Activated CD4-positive, alpha-beta T cell treated with anti-CD3 and anti-CD28 coated beads for 1 hour (primary cell): ENCODE measurements at regions not wholly inside any gene's neighbourhood (a gene's known extent, or its start where the extent isn't known, plus 50 kb on each side); places are given as distances from the start of the nearest gene placed in this dataset.
"Not testable (repeated sequence)": the region's sequence is repeated elsewhere in the genome, so short reads cannot be mapped to it uniquely, and the experiment has no call there.

Experiments
- DNase-seq: peaks from one replicate; pipeline ENCODE4 v3.0.0-alpha.2; 2020

- no peak for DNase-seq
Observed at GRCh38 chr2:118604811-118605210, 242.6 kb downstream of the EN1 start.

- DNase-seq: no peak
Observed at GRCh38 chr2:118604371-118604770, 243.1 kb downstream of the EN1 start.

- no peak for DNase-seq
Observed at GRCh38 chr2:118599141-118599540, 248.3 kb downstream of the EN1 start.

- no peak for DNase-seq
Observed at GRCh38 chr2:118596620-118597019, 250.8 kb downstream of the EN1 start.

GRCh38 chr2:118593257-118593656 is 254.2 kb downstream of the EN1 start:
- DNase-seq: no peak

DNA sequence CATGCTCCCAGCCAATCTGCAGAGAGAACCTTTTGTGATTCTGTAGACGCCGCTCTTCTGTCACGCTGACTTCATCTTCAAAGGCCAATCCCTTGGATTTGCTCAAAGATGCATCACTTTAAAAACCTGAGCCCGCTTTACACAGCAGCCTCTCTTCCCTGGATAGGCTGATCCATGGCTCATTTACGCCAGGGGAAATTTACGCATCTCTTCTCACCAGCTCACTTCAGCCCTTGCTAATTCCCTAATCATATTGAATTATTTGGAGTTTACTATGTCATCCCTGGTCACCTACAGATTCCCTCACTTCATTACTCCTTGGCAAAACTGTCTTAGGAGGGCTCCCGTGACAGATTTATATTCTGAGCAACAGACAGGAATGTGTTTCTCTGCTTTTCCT is 256.2 kb downstream of the EN1 start:
- DNase-seq: no peak

GRCh38 chr2:118589721-118590120 is 257.7 kb downstream of the EN1 start:
- DNase-seq: no peak

GRCh38 chr2:118588850-118589249 is 258.6 kb downstream of the EN1 start:
- DNase-seq: no peak

GRCh38 chr2:118586312-118586711 is 261.1 kb downstream of the EN1 start:
- DNase-seq: no peak

DNA sequence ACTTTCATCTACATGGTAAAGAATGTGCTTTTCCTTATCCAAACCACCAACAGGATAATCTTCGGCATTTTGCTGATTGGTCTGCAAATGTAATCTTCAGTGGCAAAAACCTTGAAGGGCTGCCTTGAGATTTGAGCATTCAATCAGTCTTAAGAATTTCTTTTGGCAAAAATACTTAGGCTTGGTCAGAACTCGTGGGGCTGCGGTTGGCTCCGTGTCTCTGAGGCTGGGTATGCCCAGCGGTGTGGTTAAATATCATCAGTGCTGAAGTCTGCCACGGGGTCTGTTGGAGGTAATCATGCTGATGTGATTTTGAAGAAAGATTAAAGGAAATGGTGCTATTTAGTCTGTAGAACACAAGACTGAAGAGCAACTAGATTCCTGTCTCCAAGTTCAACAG is 262.6 kb downstream of the EN1 start:
- DNase-seq: no peak

DNA sequence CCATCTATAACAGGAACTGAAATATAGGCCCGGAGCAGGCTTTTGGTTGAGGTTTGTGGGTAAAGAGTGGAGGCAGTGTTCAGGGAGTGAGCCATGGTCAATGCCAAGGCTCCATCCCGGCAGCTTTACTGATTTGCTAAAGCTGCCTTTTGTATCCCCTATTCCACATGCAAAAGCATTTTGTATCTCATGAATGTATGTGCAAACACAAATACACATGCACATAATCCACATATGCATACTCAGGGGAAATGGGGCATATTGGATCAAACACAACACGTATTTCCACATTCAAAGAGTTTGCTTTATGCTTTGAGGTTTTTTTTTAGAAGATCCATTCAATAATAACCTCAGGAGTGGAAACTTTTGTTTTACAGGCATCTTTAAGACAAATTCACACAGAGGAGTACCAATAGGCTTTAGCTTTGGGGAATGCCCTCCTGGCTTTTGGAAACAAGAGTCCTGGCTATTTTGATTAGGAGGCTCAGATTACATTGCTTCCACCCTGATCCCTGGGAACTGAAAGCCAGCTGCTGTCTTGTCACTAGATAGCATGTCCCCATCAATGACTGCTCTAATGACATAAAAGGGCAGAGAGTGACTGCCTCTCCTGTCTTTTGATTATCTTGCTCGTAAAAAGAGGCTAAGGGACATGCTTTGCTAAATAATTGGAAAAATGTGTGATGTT is 263.2 kb downstream of the EN1 start:
- DNase-seq: no peak

- DNase-seq: no peak
Observed at GRCh38 chr2:118582058-118582457, 265.4 kb downstream of the EN1 start.

DNA sequence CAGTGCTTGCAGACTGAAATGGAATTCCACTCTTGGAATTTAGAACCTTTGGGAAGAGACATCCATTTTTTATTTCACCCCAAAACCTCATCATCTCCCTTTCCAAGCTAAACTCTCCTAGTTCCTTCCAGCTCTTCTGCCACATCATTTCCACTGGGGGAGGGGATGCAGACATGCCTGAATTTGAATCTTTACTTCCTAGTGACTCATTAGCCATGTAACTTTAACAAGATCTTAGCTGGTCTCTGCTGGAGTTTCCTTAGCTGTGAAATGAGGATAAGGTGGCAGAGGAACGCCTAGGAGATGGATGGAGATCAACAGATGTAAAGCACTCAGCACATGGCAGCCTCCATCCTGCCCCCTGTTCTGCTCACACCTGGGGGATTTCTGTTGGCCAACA is 266.8 kb downstream of the EN1 start:
- DNase-seq: no peak

DNA sequence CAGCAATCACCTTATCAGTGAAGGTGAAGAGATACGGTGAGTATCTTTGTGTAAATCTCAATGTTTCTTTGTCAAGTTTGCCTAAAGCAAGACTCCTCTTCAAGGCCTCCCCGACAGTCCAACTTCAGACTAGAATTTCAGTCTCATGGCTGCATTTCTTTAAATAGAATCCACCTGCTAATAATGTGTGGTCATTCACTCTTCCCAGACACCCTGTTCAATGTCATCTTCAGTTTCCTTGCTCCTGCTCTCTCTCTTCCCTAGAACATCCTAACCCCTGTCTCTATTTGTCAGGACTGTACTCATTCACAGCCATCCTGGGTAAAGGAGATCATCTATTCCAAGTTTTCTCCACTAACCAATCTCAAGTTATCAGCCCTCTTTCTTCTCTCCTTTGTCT is 267.3 kb downstream of the EN1 start:
- DNase-seq: no peak

DNA sequence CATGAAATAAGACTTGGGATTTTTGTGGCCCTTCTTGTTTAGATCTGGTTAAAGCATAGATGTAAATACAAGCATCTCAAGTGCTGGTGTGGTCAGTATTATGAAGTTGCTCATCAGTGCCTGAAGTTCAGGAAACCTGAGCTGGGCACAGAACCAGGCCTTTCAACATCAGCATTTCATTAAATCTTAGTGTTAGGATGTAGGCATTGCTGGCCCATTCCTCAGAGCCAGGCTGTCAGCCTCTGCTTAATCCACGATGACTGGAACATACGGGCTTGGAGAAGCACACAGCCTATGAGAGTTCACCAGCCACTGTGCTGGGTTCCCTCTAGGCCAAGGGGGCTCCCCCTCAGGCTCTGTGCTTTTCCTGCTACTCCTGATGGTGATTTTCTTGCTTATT is 270.2 kb downstream of the EN1 start:
- no peak for DNase-seq

- DNase-seq: no peak
Observed at GRCh38 chr2:118576109-118576855, 271.2 kb downstream of the EN1 start.

DNA sequence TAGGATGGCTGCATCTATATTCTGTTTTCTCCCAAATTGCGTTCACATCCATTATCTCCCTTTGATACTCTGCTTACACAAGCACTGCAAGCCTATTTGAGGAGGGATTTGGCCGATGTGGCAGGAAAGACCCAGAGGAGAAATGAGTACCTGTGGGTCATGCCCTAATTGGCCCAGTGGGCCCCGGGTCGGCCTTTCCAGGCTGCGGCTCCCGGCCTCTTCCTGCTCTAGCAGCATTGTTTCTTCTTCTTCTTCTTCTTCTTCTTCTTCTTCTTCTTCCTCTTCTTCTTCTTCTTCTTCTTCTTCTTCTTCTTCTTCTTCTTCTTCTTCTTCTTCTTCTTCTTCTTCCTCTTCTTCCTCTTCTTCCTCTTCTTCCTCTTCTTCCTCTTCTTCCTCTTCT is 275.1 kb downstream of the EN1 start:
- DNase-seq: not testable (repeated sequence)

DNA sequence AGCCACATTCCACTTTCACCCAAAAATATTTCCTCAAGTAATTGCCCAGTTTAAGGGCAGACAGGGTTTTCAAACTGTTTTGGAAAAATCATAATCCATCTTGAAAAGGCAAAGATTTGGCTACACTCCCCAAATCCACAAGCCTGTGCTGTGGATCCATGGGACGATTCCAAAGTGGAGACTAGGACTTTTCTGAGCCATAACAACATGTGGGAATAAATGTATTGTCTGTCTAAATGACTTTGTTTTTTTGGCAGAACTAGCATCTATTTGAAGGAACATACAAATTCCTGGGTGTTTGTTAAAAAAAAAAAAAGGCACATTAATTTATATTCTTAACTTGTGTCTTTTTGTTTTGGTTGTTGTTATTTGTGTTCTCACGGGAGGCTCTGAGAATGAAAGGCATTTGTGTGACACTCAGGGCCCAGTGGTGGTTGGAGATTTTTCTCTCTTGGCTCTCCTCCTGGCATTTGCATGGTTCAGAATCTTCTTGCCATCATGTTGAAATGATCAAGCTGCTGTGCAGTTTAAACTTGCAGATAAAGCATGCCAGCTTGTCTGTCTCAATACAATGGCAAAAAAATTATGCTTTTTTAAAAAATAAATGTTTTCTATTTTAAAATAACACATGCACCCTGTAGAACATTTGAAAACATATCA is 277.4 kb downstream of the EN1 start:
- DNase-seq: no peak

- no peak for DNase-seq
Observed at GRCh38 chr2:118568700-118569099, 278.7 kb downstream of the EN1 start.

DNA sequence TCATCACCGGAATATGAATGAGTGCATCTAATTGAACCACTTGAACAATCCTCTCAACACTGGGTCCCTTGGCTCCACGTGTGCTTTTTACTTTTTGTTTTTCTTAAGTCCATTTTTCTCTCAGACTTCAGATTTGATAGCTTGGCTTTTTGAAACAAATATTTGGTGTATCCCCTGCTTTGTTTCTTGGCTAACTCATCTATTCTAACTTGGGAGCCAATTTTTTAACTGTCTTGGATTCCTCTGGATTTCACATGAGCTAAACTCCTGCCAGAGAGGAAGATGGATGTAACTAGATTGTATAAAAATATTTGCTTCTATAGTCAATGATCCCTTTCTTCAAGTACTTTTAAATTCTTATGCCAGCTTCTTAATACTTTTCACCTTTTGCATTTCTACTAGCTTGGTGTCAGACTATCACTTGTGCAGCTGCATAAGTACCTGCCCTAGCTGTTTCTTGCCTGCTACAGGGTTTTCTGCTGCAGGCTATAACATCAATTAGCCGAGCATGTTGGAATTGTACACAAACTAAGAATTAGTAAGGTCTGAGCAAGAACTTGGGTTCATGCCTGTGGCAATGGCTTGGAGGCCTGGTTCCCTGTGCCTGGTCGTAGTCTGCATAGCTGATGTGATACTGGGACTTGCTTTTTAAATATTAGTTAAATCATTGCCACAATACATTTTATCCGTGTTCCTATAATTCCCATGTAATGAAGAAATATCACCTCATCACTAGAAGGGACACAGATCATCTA is 281.5 kb downstream of the EN1 start:
- no peak for DNase-seq

DNA sequence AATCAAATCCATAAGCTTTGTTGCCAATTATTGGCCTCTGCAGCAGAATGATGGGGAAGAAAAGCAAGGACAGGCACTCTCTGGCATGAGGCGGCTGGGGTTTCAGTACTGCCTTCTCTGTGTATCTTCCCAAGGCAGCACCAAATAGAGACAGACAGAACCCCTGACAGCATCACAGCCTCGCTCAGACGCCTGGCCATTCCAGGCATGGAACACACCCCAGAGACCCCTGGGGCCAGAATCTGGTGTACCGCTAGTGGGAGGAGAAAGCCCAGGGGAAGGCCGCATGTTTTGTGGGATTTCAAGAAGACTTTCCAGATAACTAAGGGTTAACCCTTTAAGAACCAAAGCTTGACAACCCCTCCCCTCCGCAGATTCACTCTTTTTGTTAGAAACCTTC is 282.1 kb downstream of the EN1 start:
- no peak for DNase-seq

DNA sequence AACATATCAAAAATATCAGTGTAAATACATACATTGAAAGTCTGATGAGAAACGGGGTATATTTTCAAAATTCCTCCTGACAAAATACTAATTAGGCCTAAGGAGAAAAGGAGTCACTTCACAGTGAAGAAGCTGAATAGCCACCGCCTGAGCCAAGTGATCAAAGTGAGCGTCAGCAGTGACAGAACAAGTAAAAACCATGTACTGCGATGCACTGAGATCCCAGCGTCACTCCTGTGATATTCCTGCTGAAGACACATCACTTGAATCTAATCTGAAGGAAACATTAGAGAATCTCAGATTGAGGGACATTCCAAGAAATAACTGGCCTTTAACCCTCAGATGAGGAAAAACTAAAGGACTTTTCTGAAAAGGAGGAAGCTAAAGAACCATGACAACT is 285.3 kb downstream of the EN1 start:
- DNase-seq: no peak

DNA sequence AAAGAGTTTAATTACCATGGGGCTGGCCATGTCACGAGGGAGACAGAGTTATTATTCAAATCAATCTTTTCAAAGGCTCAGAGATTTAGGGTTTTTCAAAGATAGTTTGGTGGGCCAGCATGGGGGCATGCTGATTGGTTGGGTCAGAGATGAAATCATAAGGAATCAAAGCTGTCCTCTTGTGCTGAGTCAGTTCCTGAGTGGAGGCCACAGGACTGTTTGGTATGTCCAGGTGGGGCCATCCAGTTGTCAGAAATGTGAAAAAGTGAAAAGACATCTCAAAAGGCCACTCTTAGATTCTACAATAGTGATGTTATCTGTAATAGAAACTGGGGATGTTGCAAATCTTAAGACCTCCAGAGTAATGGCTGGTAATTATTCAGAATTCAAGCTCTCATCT is 288.6 kb downstream of the EN1 start:
- DNase-seq: no peak

- DNase-seq: no peak
Observed at GRCh38 chr2:118557791-118558190, 289.7 kb downstream of the EN1 start.
